ENCODE measurements at regions not wholly inside any gene's neighbourhood (a gene's known extent, or its start where the extent isn't known, plus 50 kb on each side); places are given as distances from the start of the nearest gene placed in this dataset.

DNA sequence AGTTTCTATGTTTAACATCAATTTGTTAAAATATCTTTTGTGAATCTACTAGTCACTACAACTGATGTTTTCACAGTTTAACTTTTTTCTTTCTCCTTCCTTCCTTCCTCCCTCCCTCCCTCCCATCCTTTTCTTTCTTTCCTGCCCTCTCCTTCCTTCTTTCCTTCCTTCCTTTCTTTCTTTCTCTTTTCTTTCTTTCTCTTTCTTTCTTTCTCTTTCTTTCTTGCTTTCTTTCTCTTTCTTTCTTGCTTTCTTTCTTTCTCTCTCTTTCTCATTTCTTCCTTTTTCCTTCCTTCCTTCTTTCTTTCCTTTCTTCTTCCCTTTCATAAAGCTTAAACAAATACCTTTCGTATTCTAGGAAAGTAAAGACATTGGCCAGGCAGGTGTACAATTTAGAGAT, 2083.0 kb upstream of the CELF4 start:
- no peak for DNase-seq

DNA sequence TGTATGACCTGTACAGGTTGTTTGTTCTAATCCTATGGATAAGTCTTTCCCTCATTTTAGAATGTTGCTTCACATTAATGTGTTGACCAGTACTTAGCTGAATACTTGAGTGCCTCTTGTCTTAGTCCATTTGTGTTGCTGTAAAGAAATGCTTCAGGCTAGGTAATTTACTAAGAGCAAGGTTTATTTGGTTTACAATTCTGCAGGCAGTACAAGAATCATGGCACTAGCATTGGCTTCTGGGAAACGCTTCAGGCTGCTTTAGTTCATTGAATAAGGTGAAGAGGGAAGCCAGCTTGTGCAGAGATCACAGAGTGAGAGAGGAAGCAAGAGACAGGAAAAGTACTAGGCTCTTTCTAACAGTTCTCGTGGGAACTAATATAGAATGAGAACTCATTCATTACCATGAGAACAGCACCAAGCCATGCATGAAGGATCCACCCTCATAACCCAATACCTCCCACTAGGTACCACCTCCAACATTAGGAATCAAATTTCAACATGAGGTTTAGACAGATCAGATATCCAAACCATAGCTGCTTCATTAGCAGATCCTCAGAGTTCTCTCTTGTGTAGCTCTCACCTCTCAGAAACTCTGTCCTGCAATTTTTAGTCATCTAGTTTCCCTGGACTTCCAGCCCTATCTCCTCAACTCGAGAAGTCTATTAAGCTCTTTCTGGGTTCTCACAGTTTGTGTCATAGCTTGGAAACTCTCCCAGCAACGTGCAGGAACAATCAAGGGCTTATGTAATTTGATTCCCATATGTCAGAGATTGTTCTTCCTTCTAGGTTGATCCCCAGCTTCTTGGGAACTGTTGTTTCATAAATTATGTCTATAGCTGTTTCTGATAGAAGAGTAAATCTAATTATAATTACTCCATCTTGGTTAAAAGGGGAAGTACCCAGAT, 2082.3 kb upstream of the CELF4 start:
- DNase-seq = peak; percentile 53

DNA sequence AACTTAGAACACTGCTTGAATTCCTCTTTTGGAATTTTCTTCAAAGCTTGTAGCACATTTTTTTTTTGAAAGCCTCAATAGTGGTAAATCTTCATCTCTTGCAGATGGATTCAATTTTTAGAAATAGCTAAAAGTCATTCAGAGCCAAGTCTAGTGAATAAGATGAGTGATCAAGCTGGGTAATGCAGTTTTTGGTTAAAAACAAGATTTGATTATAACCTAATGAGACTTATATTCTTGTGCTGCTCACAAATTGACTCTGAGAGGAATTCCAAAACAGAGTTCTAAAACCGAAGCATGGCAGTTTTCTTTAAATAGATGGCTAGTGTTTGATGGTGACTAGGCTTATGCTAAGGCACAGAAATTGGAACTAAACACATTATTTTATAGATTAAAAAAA, 2072.6 kb upstream of the CELF4 start:
- no peak for DNase-seq

DNA sequence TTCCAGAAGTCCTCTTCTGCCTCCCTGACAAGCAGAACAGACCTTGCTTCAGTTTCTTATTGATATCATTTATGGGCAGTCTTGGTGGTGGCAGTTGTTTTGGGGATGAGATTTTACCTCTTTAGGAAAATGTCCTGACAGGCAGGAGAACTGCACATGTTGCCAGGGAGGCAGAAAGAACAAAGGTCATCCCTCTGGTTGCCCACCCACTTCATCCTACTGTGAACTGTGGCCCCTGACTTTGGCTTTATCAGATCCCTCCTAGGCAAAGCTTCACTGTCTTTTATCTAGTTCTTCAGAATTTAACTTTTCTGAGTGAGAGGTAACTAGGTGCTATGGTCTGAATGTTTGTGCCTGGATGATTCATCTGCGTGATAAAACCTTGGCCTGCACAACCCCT, 2071.3 kb upstream of the CELF4 start:
- no peak for DNase-seq

DNA sequence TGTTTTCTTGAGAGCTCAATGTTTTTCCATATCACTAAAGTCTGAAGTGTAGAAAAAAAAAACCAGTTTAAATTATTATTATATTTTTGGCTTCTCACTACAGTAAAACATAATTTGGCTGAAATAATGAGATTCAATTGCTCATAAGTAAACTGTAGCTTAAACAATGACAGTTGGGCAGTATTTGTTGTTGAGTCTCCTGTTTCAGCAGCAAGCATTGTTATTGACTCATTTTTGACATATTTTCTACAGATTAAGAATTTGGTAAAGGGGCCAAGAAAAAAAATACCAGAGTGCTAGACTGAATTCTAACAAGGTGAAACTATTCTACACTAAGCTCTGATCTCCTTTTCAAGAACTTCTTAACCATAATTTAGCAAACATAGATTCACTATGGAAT, 2070.4 kb upstream of the CELF4 start:
- no peak for DNase-seq

DNA sequence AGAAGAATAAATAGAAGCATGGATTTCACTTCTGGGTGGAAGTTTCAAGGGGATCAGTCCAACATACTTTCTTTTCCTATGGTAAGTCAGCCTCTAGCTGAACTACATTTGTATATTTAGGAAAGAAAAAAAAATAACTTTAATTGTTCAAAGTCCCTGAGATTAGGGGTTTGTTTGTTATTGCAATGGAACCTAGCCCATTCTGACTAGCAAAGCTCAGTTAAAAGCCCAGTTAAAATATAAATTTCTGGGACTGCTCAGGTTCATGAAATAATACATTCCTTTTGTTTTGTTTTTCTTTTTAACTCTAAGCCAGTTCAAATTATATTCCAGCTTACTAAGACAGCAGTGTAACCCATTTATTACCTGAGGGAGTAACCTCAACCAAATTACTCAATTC, 2069.6 kb upstream of the CELF4 start:
- no peak for DNase-seq

DNA sequence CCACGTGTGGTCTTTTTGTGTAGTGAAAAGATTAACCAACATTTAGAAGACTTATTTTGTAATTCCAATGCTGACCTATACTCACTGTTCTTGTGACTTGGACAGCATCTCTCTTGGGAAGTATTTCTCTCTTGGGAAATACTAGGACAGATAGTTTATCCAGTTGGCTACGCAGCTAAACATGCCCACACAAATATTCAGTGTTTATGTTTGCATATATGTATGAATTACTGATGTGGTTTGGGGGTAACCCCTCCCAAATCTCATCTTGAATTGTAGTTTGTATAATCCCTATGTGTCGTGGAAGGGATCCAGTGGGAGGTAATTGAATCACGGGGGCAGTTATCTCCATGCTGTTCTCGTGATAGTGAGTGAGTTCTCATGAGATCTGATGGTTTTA, 2062.3 kb upstream of the CELF4 start:
- no peak for DNase-seq

DNA sequence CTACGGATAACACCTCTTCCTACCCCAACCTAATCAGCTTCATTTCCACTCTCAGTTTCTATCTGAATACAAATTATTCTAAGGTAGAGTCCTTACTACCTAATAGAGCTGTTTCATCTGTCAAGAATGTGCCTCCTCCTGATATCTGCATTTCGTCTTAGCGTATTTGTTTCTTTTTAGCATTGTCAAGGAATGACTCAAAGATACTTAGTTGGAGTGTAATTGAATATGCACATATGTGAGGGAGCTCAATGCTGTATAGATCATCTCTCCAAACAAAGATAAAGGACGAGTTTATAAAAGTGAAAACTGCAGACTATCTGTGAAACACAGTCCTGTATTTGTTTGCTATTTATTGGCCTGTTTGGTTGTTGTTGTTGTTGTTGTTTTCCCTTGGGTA, 2059.4 kb upstream of the CELF4 start:
- DNase-seq = no peak

DNA sequence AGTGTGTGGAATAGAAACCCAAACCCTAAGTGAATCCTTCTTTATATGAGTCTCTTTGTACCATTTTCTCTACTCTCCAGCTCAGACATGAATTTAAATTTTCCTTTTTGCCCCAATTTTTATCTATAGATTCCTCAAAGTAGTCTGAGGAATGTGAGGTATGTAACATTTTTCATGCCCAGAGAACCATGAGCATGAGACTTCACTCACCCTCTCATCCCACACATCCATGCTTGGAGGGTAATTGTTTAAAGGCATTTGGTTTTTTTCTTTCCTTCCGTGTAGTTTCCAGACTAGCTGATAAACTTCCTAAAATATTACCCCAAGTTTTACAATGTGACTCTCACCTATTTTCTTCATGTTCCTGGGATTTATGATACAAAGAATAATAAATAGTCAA, 2056.8 kb upstream of the CELF4 start:
- no peak for DNase-seq

DNA sequence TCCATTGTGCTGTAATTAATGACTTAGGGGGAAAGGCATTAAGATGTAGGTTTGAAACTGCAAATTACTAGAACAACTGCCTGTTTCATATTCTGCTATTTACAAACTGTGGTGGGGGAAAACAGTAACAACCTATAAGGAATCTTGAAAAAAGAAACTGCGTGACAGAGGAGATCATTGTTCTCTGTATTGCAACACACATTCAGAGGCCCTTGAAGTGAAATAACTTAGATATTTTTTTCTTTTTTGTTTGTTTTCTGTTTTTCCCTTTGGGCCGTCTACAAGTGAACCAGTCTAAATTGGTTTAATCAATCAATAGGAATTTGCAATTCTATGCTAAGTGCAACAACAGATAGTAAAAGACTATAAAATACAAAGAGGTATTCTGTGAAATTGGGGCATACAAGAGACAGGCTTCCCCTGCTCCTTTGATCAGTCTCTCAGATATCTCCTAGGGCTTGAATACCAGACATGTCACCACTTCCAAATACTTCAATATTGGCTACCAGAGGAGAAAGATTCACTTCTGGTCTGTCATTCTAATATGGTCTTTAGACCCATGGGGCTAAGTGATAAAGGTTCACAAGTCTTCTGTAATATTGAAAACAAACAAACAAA, 2055.1 kb upstream of the CELF4 start:
- no peak for DNase-seq

DNA sequence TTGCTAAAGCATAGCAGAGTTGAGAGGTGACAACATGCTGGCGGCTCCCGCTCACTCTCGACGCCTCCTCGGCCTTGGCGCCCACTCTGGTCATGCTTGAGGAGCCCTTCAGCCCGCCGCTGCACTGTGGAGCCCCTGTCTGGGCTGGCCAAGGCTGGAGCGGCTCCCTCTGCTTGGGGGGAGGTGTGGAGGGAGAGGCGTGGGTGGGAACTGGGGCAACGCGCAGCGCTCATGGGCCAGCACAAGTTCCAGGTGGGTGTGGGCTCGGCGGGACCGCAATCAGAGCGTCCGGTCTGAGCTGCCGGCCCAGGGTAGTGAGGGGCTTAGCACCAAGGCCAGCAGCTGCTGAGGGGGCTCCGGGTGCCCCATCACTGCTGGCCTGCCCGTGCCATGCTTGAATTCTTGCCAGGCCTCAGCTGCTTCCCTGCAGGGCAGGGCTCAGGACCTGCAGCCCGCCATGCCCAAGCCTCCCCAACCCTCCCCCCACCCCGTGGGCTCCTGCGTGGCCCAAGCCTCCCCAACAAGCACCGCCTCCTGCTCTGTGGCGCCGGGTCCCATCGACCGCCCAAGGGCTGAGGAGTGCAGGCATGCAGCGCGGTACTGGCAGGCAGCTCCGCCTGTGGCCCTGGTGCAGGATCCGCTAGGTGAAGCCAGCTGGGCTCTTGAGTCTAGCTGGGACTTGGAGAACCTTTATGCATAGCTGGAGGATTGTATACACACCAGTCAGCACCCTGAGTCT, 2052.8 kb upstream of the CELF4 start:
- DNase-seq = no peak

DNA sequence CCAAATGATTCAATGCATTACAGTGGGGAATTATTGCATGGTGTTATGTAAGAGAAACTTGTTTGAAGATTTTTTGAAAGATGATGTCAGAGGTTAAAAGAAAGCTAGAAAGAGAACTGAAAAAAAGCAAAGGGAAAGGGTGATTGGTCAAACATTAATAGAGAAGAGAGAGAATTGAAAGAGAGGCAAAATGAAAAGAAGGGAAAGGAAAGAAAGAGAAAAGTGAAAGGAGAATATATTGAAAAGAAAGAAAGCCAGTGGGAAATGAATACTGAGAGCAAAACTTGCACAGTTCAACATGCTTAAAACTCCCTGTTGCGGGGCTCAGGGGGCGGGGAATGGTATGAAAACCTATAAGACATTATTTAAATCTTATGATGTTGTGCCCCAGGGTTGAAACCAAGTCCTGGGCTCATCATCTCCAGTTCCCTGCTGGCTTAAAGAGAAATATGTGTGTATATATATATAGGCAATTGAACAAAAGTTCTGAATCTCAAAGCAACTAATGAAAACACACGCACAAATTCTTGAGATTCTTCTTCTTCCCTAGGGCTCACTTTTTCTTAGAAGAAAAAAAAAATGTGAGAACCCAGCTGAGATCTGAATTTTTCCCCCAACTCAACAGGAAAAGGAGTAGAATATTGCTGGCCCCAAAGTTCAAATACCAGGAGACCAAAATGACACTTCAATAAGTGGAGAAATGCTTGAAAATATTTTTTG, 2045.9 kb upstream of the CELF4 start:
- no peak for DNase-seq

DNA sequence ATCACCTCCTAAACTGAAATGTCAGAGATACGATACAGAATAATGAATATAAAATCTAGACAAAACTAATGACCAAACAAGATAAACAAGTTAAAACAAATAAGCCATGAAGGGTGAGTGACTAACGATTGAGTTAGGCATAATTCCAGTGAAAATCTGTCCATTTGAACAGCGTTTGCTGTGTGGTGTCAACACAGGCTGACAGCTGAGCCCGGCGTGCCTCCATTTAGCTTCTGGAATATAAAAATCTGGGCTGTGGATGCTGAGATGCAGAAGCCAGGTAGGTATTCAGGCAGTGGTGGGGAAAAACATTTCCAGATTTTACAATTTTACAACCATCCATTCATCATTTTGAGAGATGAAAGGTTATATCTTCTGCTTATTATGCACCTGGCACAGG, 2041.4 kb upstream of the CELF4 start:
- DNase-seq = no peak

DNA sequence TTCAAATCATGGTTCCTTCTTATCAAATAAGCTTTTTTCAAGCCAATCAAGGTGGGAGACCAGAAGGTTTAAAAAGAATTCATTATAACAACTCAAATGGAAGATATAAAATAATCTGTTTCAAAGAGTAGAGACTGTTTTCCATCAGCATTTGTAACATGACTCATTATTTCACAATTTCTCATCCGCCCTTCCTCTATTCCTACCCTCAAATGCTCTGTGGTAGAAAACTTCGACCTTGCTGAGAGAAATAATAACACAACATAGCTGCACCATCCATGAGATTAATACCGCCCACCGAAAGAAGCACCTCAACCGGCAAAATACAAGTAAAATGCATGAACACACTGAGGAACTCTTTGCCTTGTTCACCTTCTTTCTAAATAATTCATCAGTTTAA, 2039.2 kb upstream of the CELF4 start:
- no peak for DNase-seq

DNA sequence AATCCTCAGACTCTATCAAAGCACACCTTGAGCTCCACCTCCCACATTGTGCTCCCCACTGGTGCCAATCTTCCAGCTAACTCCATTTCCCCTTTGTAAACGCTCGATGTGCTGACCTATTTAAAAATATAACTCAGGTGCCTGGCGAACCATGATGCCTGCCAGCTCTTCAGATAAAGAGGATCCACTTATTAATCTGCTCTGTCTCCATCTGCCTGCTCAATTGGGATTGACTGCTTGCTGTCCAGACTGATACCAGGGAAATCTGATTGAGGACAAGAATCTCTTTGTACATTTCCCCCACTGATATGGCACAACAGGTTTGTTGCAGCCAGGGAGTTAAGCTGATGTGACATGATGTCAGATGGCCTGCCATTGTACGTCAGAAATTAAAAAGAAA, 2036.5 kb upstream of the CELF4 start:
- no peak for DNase-seq

DNA sequence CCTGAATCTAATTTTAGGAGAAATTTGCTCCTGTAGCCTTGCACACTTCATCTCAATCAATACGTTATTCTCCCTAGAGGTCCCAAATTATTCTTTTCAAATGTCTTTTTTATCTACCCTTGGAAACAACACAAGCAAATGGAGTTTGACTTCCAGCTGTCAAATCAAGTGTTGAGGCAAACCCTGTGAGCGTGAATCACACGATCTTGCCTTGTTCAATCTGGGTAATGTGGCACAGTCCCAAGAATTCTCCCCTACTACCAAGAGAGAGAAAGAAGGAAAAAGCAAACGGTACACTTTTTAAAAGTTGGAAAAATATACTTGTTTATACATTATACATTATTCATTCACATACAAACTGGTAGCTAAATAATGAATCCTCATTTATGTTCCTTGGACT, 2035.3 kb upstream of the CELF4 start:
- DNase-seq = no peak

DNA sequence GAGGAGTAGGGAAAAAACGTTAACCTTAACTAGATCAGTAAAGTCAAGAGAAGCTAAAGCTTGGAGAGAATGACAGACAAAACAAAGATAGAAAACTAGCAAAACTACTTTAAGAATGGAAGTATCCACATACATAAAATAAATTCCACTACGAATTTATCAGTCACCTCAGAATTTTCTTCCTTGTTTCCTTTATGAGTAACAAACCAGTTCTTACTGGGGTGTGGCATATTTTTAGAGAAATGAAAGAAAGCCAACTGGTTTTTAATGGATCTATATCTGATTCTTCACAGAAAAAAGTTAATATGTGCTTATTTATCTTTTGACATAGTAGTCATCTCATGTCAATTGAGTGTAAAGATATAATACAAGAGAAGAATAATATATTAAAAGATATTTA, 2033.7 kb upstream of the CELF4 start:
- DNase-seq = no peak

DNA sequence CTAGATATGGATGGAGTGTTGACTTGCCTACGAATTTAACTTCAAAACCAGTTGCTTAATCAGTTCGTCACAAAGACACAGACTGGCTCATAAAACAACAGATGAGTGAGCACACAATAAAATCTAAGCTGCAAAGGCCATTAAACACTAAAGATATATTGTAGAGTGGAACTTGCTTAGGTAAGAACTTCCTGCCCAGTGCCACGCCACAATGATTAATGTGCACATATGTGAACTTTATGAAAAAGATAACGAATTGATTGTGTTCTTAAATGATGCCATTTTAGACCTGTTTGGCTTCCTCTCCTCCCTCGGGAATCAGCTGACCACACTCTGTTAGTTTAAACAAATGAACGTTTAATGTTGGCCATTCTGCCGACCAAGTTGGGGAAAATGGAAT, 2031.3 kb upstream of the CELF4 start:
- DNase-seq = no peak

DNA sequence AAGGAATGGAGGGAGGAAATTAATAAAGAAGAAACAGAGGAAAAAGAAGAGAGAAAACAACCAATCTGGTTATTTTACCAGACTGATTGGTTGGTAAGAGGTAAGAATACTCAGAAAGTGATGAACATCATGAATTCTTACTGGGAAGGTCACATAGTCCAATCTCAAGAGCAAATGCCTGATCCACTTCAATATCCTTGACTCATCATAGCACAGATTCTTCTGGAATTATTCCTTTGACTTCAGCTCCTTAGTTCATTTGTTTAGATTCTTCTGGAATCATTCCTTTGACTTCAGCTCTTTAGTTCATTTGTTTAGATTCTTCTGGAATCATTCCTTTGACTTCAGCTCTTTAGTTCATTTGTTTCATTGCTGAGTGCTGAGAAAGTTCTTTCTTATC, 2030.6 kb upstream of the CELF4 start:
- DNase-seq = no peak

DNA sequence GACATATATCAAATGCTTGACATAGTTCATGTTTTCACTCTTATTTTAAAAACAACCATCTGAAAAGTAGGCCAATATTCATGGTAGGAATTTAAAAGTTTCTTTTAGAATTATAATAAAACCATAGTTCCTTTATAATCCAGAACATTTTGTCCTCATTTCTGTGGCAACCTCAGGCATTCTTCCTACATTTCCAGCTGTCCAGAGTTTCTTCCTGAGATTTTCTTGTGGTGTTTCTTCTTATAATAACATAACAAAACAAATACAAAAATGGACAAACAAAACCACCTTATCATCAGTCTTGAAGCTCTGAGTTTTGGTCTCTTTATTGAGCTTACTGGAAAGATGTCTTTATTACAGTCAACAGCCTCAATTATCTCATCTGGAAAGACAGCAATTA, 2028.6 kb upstream of the CELF4 start:
- DNase-seq = no peak

DNA sequence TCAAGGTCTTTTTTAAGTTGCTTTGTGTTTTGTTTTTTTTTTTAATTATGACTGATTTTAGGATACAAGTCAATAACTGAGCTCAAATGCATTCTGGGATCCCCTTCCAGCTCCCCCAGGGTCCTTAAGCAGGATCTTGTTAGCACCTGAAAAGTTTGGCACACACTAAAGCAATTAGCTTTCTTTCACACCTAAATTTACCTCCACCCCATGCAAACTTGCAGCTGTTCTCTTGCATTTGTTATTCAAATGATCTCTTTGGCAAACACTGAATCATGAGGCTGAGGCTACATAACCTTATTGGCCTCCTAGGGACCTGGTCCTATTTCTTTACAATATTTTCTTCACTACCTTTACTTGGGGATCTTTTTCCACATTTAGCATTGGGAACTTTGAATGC, 2026.1 kb upstream of the CELF4 start:
- DNase-seq = no peak

DNA sequence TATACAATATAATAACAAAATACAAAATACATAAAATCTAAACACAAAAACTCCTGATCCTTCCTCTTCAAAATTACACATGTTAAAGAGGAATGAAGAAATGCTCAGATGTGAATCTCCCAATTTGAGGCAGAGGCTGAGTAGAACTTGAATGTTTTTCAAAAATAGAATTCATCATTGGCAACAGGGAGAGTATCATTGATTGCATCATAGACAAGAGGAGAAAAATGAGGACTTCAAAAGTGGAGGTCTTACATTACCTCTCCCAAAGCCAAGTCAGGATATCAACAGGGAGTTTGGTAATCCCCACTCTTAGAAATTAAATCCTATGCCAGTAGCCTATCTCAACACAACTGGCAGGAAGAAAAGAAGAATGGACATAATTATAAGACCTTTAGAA, 2023.9 kb upstream of the CELF4 start:
- DNase-seq = no peak

DNA sequence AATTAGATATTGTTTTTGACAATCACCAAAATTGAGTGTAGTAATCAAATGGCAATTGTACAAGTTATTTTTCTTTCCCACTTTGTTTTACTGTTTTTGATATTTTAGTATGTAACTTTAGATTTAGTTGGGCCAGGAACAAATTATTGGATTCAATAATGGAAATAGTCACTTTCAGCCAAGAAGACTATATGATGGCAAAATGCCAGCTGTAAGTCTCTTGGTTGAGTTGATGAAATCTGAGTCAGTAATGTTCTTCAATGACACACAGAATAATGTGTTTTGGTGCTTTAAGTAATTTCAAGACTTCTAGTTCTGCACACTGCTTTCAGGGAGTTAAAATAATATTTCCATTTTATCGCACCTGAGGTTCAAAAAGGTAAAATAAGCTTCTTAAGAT, 2022.0 kb upstream of the CELF4 start:
- DNase-seq = peak; percentile 41
